B cell (primary cell): ENCODE measurements at regions not wholly inside any gene's neighbourhood (a gene's known extent, or its start where the extent isn't known, plus 50 kb on each side); places are given as distances from the start of the nearest gene placed in this dataset.

ENCODE experiments used
- ATAC-seq: fragments of 200-7000 bp; cut with Tn5 transposase; one replicate; pipeline ENCODE4 v1.10.0; 2021; ENCODE audit warnings: low read depth, mild to moderate bottlenecking, moderate number of reproducible peaks, moderate library complexity
- CTCF ChIA-PET: fragments of 350-600 bp; sonication (Branson Sonifier 250); formaldehyde crosslinking; loops from one replicate; lab custom pipeline; 2021; ENCODE audit warnings: antibody characterized with exemption, inconsistent platforms; lab: Charles Lee
- POLR2A ChIA-PET: fragments of 350-600 bp; sonication (Branson Sonifier 250); formaldehyde crosslinking; loops from one replicate; lab custom pipeline; 2021; ENCODE audit warnings: antibody characterized with exemption; lab: Charles Lee
- DNase-seq: peaks from one replicate; pipeline ENCODE4 v3.0.0; 2013
- H2AFZ ChIP-seq: 2 replicates; pipeline ENCODE4 v1.6.1; 2012; ENCODE audit warnings: mild to moderate bottlenecking, low read depth, low read length; ENCODE audit not compliant: insufficient read depth, poor library complexity, severe bottlenecking
- H3K27ac ChIP-seq, 2 donors: 1 replicate in 1 of 2; 2 replicates in 1 of 2; pipeline ENCODE4 v1.5.1; 2012 to 2013; ENCODE audit warnings: low read length in 2 of 2, mild to moderate bottlenecking in 2 of 2, moderate library complexity in 1 of 2
- H3K27me3 ChIP-seq, 4 experiments: fragments of 200-600 bp in 1 of 4; sonication (generic) in 1 of 4; replicated peaks in 1 of 4; 1 replicate in 2 of 4; 2 replicates in 2 of 4; pipeline versions ENCODE4 v1.6.1 to v1.7.0; 2013 to 2016; ENCODE audit warnings: low read length in 3 of 4, mild to moderate bottlenecking in 2 of 4, mixed read lengths in 1 of 4, moderate library complexity in 1 of 4; ENCODE audit not compliant: insufficient read depth in 4 of 4, control insufficient read depth in 3 of 4; ENCODE audit errors: control extremely low read depth in 1 of 4
- H3K36me3 ChIP-seq, 2 experiments: replicated peaks in 1 of 2; 1 replicate in 1 of 2; 2 replicates in 1 of 2; pipeline versions ENCODE4 v1.6.1 to v1.7.1; 2013; ENCODE audit warnings: low read length in 1 of 2; ENCODE audit not compliant: insufficient read depth in 2 of 2, control insufficient read depth in 1 of 2; ENCODE audit errors: control extremely low read depth in 1 of 2, extremely low read depth in 1 of 2
- H3K4me1 ChIP-seq, 2 donors: fragments of 200-600 bp in 1 of 2; sonication (generic) in 1 of 2; 1 replicate in 1 of 2; 2 replicates in 1 of 2; pipeline versions ENCODE4 v1.5.1 to v1.6.1; 2013 to 2017; ENCODE audit warnings: low read length in 2 of 2; ENCODE audit not compliant: control insufficient read depth in 2 of 2, insufficient read depth in 2 of 2
- H3K4me2 ChIP-seq: replicated peaks from 2 replicates; pipeline ENCODE3; 2012; ENCODE audit warnings: mild to moderate bottlenecking, low read depth, low read length; ENCODE audit not compliant: poor library complexity, severe bottlenecking
- H3K4me3 ChIP-seq, 5 experiments: fragments of 200-600 bp in 1 of 5; sonication (generic) in 1 of 5; 1 replicate in 3 of 5; 2 replicates in 2 of 5; pipeline versions ENCODE4 v1.5.1 to v1.7.0; 2011 to 2016; ENCODE audit warnings: low read length in 4 of 5, mild to moderate bottlenecking in 4 of 5, low read depth in 2 of 5, control low read depth in 1 of 5, moderate library complexity in 1 of 5; ENCODE audit not compliant: insufficient read depth in 1 of 5; ENCODE audit errors: control extremely low read depth in 1 of 5, extremely low read depth in 1 of 5
- H3K79me2 ChIP-seq: fragments of 200-600 bp; sonication (generic); one replicate; pipeline ENCODE4 v1.6.0; 2016; ENCODE audit warnings: low read length; ENCODE audit not compliant: control insufficient read depth, insufficient read depth
- H3K9ac ChIP-seq: fragments of 200-600 bp; sonication (generic); 2 replicates; pipeline ENCODE4 v1.6.1; 2017; ENCODE audit warnings: mild to moderate bottlenecking, low read length, moderate library complexity
- H3K9me3 ChIP-seq, 3 donors: one replicate each; pipeline versions ENCODE4 v1.6.1 to v1.7.1; 2013; ENCODE audit warnings: low read length in 2 of 3; ENCODE audit not compliant: control insufficient read depth in 2 of 3, insufficient read depth in 1 of 3; ENCODE audit errors: control extremely low read depth in 1 of 3
- H4K20me1 ChIP-seq: 2 replicates; pipeline ENCODE4 v1.6.0; 2012; ENCODE audit warnings: mild to moderate bottlenecking, low read length; ENCODE audit not compliant: insufficient read depth, control insufficient read depth, poor library complexity, severe bottlenecking
- H3K27ac Mint-ChIP-seq: one replicate; pipeline ENCODE4 v1.8.0; 2021; ENCODE audit warnings: mixed read lengths
- H3K27me3 Mint-ChIP-seq: one replicate; pipeline ENCODE4 v1.8.0; 2021; ENCODE audit warnings: mixed read lengths
- H3K4me1 Mint-ChIP-seq: one replicate; pipeline ENCODE4 v1.8.0; 2021; ENCODE audit warnings: mixed read lengths
- H3K4me3 Mint-ChIP-seq: one replicate; pipeline ENCODE4 v1.8.0; 2021; ENCODE audit warnings: mixed read lengths
- H3K9me3 Mint-ChIP-seq: one replicate; pipeline ENCODE4 v1.8.0; 2022; ENCODE audit warnings: mixed read lengths; ENCODE audit not compliant: insufficient read depth
- EZH2 ChIP-seq: IDR thresholded peaks from 2 replicates; pipeline ENCODE4 v1.6.1; 2012; ENCODE audit warnings: borderline replicate concordance, low read depth, mild to moderate bottlenecking, moderate library complexity, low read length; ENCODE audit not compliant: insufficient read depth, poor library complexity, severe bottlenecking
- WGBS: methylation state at CpG from one replicate; pipeline ENCODE4 v1.1.5; 2013; ENCODE audit warnings: missing lambda C conversion rate; ENCODE audit not compliant: insufficient coverage; 5-methylcytosine and 5-hydroxymethylcytosine counted together
- intact Hi-C: fragments of 100-400 bp; cut with micrococcal nuclease; formaldehyde crosslinking; loops from one replicate; pipeline ENCODE4 v1.10.0; 2022
- TF ChIP-seq, protein P1 (sequence below): fragments of 200-600 bp; IDR thresholded peaks from one replicate; pipeline ENCODE4 v1.8.0; 2022; ENCODE audit warnings: antibody characterized with exemption, mild to moderate bottlenecking

DNA sequence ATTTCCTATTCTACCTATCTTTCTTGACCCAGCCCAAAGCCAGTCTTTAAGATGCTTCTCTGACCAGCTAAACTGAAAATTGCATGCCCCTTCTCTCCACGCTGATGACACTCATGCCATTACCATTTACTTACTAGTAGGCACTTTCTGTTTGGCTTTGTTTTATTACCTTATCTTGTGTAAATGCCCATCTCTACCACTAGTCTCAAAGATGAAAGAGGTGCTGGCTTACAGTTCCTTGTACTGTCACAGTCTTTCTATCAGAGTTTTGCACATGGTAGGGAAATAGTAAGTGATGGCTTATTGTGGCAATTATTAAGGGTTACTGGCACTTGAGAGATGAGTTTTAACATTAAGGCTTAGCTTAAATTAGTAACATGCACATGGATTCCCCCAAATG is 352.1 kb downstream of the RBM43 start:
- no peak for DNase-seq
- no peak for ATAC-seq
- no peaks in the 10 kb centered on the region for H3K27me3 ChIP-seq
- WGBS = no CpG with 5 or more reads among the region's 1 CpG
- H3K9me3 Mint-ChIP-seq = no peaks in the 10 kb centered on the region
- H3K9ac ChIP-seq = no peak overlapping the region
- TF ChIP-seq, protein P1, sequence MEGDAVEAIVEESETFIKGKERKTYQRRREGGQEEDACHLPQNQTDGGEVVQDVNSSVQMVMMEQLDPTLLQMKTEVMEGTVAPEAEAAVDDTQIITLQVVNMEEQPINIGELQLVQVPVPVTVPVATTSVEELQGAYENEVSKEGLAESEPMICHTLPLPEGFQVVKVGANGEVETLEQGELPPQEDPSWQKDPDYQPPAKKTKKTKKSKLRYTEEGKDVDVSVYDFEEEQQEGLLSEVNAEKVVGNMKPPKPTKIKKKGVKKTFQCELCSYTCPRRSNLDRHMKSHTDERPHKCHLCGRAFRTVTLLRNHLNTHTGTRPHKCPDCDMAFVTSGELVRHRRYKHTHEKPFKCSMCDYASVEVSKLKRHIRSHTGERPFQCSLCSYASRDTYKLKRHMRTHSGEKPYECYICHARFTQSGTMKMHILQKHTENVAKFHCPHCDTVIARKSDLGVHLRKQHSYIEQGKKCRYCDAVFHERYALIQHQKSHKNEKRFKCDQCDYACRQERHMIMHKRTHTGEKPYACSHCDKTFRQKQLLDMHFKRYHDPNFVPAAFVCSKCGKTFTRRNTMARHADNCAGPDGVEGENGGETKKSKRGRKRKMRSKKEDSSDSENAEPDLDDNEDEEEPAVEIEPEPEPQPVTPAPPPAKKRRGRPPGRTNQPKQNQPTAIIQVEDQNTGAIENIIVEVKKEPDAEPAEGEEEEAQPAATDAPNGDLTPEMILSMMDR = no peak
- TF ChIP-seq EZH2 = no peak
- no peaks in the 10 kb centered on the region for H3K79me2 ChIP-seq
- CTCF ChIA-PET = no interaction called here
- no peak overlapping the region for H2AFZ ChIP-seq
- H3K27ac Mint-ChIP-seq = no peak overlapping the region
- no peaks in the 10 kb centered on the region for H3K36me3 ChIP-seq
- no peak overlapping the region for H3K4me3 ChIP-seq
- H3K27ac ChIP-seq = no peak overlapping the region
- H3K4me2 ChIP-seq = no peak overlapping the region
- H3K4me1 Mint-ChIP-seq = no peaks in the 10 kb centered on the region
- intact Hi-C loops = no loop called here
- no peaks in the 10 kb centered on the region for H4K20me1 ChIP-seq
- peaks cover 3% of the 10 kb centered on the region for H3K27me3 Mint-ChIP-seq
- no peaks in the 10 kb centered on the region for H3K9me3 ChIP-seq
- POLR2A ChIA-PET = no interaction called here
- no peaks in the 10 kb centered on the region for H3K4me1 ChIP-seq
- no peak overlapping the region for H3K4me3 Mint-ChIP-seq

DNA sequence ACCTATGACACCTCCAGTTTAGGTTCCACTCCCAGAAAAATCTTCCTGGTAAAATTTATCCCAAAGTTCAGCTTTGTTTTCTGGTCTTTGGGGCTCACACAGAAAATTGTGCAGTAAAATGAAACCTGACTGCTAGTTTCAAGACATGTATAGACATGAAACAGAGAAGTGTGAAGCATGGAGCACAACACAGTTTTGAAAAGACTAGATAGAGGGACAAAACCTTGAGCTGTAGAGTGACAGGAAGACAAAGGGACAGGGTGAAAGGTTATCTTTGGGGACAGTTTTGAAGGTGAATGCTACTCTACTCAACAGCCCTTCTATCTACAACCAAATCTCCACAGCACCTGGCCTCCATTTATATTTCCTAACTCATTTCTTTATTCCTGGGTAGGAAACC is 352.6 kb downstream of the RBM43 start:
- POLR2A ChIA-PET = no interaction called here
- intact Hi-C loops = no loop called here
- H3K27ac Mint-ChIP-seq = no peak overlapping the region
- Histone ChIP-seq H3K4me2 (no peak overlapping the region), H2AFZ (no peak overlapping the region), H3K4me3 (no peak overlapping the region), H3K27me3 (no peaks in the 10 kb centered on the region), H3K27ac (no peak overlapping the region), H3K4me1 (no peaks in the 10 kb centered on the region), H3K36me3 (no peaks in the 10 kb centered on the region), H3K9ac (no peak overlapping the region), H4K20me1 (no peaks in the 10 kb centered on the region), H3K9me3 (peaks cover 0 to 3% (median 0%) of the 10 kb centered on the region in 3 donors), H3K79me2 (no peaks in the 10 kb centered on the region)
- H3K4me3 Mint-ChIP-seq = no peak overlapping the region
- H3K27me3 Mint-ChIP-seq = peaks cover 3% of the 10 kb centered on the region
- ATAC-seq (no peak), DNase-seq (no peak)
- TF ChIP-seq, protein P1 = no peak
- no peak for TF ChIP-seq EZH2
- H3K4me1 Mint-ChIP-seq = no peaks in the 10 kb centered on the region
- CTCF ChIA-PET = no interaction called here
- H3K9me3 Mint-ChIP-seq = no peaks in the 10 kb centered on the region
